GM21737 (cell line): ENCODE measurements at regions not wholly inside any gene's neighbourhood (a gene's known extent, or its start where the extent isn't known, plus 50 kb on each side); places are given as distances from the start of the nearest gene placed in this dataset.

Experiments used
- ATAC-seq: cut with Tn5 transposase; IDR thresholded peaks from one replicate; pipeline ENCODE4 v1.9.1; 2021; ENCODE audit warnings: mild to moderate bottlenecking, moderate library complexity; ENCODE audit not compliant: unreplicated experiment

DNA sequence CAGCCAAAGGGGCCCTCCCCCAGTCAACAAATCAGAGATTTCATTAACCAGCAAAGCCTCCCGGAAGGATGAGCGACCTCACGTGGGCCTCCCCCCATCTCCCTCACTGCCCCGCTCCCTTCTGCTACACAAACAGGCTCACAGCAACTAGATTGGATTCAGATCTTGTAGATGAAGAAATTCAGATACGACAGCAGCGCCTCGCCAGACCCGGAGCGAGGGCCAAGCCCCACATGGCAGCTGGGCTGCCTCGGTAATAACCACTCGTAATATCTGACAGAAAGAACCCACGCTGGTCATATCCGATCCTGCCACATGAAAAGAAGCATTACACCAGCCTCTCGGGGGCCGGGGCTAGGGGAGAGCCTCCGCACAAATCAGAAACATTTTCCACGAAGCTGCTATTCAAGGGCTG is 581.3 kb downstream of the BCOR start:
- no peak for ATAC-seq

DNA sequence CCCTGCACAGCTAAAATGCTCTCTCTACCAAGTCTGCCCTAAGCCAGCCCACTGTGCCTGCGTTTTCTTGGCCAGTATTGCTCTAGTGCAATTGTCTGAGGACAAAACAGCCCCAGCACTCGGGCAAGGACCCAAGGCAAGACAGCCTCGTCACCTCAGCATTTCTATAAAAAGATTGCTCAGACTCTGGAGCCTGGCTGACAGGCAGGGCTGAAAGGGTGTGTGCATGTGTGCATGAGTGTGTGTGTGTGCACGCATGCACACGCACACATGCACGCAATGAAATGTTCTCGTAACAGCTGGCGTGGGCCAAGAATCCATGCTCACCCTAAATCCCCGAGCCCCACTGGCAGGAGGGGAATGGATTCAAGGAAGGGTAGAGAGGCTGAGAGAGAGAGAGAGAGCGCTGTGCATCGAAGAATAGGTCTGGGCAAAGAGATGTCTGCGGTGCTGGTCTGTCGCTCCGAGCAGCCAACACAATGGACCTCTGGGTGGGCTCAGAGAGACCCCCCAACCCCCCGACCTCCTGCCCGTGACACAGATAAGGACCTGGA is 579.2 kb downstream of the BCOR start:
- ATAC-seq = no peak

DNA sequence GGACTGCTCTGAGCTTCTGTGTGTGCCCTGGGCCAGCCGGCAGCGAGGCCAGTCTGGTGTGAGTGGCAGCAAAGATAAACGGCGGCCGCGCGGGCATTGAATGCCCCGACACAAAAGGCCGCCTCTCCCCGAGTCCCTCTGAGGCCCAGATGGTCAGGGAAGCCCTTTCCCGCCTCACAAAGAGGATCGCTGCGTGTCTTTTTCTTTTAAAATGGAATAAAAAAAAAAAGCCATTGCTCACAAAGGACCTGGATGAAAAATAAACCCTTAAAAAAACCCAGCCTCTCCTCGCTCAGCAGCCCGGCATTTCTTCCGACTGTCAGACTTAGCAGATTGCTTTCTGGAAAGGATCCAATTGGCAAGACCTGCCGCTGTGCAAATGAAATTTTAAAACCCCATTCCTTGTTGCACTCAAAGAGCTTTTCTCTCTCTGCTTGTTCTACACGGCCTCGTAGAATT is 578.7 kb downstream of the BCOR start:
- ATAC-seq = no peak

DNA sequence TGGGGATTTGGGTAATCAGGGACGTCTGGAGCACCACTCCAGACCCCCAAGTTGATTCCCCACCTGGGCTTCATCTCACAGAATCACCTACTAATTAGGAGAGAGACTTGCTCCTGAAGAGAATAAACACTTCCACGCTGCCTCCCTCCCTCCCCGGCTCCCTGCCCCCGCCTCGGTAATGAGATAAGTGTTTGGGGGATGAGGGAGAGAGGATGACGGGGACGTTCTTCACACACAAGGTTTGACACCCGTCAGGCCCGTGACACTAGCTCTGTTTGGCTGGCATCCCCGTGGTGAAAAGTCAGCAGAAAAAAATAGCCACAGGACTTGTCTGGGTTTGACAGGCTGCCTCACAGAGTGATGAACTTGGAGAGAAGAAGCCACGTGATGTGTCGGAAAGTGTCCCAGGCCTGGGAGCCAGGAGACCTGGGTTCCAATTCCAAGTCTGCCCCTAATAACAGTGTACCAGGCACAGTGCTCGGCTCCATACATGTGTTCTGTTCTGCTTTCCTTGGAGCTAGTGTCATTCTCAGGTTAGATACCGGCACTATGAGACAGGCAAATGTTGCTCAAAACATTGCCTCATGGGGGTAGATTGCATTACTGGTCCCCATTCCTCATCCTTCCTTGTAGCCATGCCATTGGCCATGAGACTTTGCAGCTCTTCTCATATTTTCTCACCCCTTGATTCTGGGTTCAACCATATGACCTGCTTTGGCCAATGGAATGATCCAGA is 578.0 kb downstream of the BCOR start:
- no peak for ATAC-seq

DNA sequence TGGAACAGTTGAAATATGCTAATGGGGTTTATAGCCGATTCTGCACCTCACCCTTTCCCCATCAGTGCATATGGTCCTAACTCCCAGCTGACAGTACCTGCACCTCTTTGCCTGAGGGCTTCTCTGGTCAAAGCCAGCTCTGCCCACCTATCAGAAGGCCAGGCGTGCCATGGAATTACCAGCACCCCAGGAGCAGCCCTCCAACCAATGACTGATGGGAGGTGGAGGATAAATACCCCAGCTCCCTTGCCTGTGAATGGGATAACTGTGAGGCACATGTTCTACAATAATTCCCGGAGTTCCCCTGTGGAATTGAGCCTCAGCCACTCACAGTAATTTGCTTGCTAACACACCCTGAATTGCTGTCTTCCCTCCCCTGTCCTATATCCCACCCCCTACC is 572.0 kb downstream of the BCOR start:
- no peak for ATAC-seq

DNA sequence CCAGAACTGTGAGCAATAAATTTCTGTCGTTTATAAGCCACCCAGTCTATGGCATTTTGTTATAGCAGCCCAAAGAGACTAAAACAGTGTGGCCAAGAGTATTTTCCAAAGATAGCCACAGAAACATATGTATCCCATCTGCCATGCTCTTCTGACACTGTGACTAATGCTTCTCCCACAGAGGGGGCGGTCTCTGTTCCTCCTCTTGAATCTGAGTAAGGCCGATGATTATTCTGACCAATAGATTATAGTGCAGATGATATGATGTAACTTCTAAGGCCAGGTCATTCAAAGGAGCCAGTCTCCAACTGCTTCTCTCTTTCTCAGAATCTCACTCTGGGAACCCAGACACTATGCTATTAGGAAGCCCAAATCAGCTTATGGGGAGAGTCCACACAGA is 570.7 kb downstream of the BCOR start:
- ATAC-seq = no peak

DNA sequence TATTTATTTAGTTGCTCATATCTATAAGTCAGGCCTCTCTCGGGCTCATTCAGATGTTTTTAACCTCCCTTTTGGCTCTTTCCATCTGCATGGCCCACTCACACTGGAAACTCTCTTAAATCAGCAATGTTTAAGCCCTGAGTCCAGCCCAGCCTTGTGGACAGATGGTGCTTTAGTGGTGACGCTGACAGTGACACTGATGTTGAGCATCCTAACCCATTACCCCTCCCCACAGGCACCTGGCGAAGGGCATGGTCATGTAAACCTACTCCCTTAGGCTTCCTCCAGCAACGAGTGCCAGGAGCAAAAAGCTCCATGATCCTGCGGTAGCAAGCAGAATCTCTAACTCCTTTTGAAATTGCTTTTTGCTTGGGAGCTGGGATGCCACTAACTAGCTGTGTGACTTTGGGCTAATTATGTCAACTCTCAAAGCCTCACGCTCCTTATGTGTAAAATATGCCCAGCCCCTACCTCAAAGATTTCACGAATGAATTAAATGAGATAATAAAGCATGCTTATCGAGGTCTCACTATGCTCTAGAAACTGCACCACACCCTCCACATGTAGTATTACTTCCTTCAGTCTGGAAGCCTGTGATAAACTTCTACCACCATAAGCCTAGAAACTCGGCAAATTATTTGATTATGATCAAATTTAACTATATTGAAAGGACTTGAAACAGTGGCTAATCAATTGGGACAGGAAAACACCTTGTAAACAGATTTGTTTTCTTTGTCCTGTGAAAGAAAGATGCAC is 569.4 kb downstream of the BCOR start:
- ATAC-seq = no peak

DNA sequence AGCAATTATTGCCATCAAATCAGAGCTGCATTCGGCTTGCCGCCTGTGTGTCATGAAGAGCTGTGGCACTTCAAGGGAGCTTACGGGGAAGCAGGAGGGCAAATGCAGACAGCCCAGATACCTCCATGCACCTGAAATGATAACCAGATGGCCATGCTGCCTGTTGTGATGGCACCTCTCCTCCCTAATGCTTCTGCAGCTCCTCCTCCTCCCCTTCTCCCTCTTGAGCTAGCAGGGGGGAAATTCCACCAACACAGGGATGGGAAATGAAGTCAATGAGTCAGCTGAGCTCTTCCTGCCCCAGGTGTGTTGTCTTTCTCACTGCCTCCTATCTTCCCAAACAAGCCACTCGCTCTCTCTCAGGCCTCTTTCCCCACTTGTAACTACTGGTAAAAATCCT is 565.0 kb downstream of the BCOR start:
- ATAC-seq = no peak

DNA sequence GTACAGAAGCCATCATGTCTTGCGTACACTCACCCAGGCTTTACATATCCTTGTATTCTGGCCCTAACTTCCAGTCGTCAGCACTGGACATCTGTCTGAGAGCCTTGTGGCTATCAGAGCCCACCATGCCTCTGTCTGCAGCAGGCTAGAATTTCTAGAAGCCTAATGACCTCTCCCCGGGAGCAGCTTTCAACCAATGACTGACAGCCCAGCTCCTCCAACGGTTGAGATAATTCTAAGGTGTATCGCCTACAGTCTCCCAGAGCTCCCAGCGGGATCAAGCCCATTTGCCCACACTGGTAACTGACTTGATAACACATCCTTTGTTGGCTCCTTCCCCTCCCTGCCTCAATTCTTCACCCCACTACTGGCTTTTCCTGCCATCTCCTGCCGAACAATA is 562.8 kb downstream of the BCOR start:
- ATAC-seq = no peak

DNA sequence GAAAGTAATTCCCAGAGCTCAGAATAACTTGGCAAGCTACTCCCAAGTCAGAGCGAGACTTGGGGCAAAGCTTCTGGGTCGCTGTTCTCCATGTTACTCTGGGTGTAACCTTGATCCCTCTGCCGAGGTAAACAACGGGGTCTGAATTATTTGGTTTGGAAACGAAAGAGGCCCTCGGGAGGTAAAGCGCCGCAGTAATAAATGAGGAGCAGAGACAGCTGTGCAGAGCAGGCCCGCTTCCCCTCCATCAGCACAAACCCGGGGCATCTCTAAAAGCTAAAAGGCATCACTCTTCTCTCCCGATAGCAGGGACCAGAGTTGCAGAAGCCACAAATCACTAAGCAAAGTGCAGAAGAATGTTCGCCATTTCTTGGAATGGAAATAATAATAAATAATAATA is 561.5 kb downstream of the BCOR start:
- ATAC-seq = no peak

DNA sequence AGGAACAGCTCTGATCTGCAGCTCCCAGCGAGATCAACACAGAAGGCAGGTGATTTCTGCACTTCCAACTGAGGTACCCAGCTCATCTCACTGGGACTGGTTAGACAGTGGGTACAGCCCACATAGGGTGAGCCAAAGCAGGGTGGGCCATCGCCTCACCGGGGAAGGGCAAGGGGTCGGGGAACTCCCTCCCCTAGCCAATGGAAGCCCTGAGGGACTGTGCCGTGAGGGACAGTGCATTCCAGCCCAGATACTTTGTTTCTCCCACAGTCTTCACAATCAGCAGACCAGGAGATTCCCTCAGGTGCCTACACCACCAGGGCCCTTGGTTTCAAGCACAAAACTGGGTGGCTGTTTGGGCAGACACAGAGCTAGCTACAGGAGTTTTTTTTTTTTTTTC is 555.9 kb downstream of the BCOR start:
- no peak for ATAC-seq

DNA sequence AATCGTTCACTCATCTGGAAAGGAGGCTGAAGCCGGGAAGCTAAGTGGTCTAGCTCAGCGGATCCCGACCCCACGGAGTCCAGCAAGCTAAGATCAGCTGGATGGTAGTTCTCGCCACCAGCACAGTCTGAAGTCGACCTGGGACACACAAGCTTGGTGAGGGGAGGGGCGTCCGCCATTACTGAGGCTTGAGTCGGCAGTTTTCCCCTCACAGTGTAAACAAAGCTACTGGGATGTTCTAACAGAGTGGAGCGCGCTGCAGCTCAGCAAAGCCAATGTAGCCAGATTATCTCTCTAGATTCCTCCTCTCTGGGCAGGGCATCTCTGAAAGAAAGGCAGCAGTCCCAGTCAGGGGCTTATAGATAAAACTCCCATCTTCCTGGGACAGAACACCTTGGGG is 555.4 kb downstream of the BCOR start:
- ATAC-seq = no peak

DNA sequence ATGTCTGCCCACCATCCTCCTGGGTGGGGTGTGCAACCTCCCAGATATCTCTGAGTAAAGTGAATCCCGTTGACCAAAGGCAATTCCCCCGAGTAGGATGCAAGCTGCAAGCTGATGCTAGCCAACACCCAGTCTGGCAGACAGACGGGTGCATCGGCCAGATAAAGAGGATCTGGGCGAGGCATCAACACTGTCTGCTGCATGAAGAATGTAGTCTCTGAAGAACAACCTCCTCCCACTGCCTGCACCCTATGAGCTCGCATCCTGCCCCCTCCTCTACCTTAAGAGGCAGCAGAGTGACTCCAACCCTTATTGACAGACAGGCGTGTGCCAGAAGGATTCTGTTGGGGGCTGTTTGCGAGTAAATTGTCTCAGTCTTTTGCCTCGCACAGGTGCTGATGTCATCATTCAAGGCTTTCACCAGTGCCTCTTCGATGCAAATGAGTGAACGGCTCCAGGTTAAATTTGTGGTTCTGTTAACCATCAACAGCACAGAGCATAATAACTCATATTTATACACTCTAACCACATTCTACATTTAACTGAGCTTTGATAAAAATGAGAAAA is 546.9 kb downstream of the BCOR start:
- ATAC-seq = no peak

DNA sequence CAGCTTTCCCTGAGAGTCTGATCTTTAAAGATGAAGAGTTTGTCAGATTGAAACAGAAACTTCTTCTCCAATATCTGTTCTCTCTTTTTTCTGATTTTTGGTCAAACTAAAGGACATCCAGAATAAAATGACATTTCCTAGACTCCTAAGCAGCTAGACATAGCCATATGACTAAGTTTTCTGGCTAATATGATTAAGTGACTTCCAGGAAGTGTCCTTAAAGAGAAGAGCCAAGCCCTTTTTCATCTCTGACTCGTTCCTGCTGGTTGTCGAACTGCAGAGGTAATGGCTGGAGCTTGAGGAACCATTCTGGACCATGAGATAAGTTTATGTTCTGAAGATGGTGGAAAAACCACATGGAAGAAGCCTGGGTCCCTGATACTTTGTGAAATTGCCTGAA is 546.0 kb downstream of the BCOR start:
- no peak for ATAC-seq

DNA sequence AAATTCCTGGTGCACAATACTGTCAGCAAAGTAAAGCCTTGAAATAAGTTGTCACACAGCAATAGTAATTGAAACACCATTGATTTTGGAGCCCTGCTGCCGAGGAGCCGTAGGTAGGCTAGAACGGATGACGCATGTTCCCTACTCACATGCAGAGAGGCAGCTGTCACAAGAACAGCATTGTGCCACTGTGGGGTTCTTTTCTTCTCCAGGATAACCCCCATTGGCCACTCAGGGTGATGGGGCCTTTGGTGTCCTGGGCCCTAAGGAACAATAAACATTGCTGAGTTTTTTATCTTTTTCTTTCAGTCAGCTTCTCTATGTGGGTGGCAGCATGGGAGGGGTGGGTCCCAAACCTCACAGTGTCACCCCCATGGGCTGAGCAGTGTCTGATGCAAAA is 542.3 kb downstream of the BCOR start:
- ATAC-seq = no peak

DNA sequence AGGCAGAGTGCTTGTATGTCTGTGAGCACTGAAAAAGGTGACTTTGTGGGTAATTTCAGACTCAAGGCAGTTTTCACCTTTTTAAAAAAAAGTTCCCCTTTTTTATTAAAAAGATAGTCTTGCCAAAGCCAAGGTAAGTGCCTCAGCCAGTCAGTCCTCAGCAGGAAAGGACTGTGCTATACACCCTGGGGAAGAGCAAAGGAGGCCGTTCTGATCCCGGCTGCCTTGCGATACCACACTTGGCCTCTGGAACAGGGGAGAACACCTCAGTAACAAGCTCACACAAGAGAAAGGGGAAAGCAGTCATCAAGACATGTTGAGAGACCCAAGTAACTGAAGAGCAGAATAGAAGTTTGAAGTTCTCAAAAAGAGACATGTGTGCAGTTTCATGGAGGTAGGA is 541.7 kb downstream of the BCOR start:
- ATAC-seq = no peak

DNA sequence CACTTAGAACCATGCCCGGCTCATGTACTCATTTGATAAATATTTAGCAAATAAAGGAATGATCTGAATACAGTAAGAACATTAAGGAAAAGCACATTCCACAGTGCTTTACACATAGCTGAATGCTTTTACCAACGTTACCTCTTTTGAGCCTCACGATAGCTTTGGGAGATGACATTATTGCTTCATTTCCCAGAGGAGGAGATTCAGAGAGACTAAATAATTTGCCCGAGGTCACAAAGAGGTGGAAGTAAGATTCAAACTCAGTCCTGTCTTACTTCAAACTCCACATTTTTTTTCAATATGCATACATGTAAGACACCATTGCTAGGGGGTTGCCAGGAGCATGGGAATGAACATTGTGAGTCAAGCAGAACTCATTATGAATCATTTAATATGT is 538.5 kb downstream of the BCOR start:
- no peak for ATAC-seq

DNA sequence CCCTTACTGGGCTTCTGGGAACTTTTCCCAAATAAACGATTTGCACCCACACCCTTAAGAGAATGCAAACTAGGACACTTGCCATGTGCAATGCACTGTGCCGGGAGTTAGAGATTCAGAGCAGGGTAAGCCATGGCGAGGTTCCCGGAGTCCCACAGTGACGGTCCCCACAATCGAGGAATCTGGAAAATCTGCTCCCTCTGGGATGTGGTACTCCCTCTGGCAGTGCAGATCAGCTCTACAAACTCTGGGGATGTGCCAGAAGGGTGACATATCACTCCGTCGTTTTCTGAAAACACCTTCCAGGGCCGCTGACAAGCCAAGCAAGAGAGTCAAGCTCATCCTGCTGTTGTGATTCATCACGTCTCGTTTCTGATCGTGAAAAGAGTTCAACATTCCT is 537.5 kb downstream of the BCOR start:
- no peak for ATAC-seq

DNA sequence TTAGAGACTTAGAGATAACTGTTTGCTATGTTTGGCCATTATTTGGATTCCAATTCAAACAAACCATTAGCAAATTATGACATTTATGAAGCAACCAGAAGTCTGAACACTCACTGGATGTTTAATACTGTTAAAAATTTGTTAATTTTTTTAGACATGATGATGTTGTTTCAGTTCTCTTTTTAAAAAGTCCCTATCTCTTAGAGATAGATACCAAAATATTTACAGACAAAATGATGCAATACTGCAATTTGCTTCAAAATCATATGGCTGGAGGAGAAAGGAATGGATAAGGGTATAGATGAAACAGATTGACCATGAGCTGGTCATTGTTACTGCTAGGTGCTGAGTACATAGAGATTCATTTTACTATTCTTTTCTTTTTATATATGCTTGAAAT is 534.6 kb downstream of the BCOR start:
- ATAC-seq = no peak

DNA sequence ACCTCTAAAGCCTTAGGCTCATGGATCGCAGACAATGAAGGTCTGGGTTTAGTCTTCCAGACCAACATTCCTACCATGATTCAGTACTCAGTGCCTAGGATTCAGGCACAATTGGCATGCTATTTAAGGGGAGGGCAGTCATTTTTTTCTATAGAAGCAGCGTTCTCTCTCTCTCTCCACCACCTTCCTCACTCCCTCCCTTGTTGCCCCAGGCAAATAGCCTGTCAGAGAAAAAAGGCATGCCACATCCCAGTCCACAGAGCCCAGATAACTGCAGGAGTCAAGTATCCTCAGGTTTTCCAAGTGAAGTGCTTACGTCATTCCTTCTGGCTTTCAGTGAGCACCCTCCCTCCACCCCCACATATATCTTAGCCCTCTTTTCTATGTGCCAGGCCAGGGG is 533.0 kb downstream of the BCOR start:
- no peak for ATAC-seq

DNA sequence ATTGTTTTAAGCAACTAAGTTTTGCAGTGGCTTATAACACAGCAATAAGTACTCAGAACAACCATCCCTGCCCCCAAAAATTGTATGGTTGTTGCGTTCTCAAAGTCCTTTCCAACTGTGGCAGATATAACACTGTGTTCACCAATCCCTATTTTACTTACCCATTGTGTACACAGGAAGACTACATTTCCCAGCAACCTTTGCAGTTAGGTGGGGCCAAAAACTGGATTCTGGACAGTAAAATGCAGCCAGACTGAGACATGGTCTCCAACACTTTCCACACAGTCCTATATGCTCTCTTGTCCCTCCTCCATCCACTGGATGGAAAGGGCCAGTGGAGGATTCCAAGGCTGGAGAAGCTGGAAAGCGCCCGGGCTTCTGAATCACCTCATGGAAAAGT is 523.6 kb downstream of the BCOR start:
- ATAC-seq = no peak
